MG63 (cell line): ENCODE measurements at regions not wholly inside any gene's neighbourhood (a gene's known extent, or its start where the extent isn't known, plus 50 kb on each side); places are given as distances from the start of the nearest gene placed in this dataset.
"Not testable (repeated sequence)": the region's sequence is repeated elsewhere in the genome, so short reads cannot be mapped to it uniquely, and the experiment has no call there.

ENCODE experiments used
- DNase-seq: peaks from one replicate; pipeline ENCODE4 v3.0.0-alpha.2; 2020
- H3K27me3 ChIP-seq: fragments of 250-450 bp; sonication (Bioruptor Pico); 2 replicates; pipeline ENCODE4 v1.5.1; 2020; ENCODE audit warnings: mild to moderate bottlenecking, moderate library complexity
- H3K36me3 ChIP-seq: fragments of 250-450 bp; sonication (Bioruptor Pico); 2 replicates; pipeline ENCODE4 v1.5.1; 2020; ENCODE audit warnings: mild to moderate bottlenecking, moderate library complexity
- H3K4me3 ChIP-seq: fragments of 250-450 bp; sonication (Bioruptor Pico); 2 replicates; pipeline ENCODE4 v1.5.1; 2020; ENCODE audit warnings: mild to moderate bottlenecking, moderate library complexity
- H3K9me3 ChIP-seq: fragments of 250-450 bp; sonication (Bioruptor Pico); 2 replicates; pipeline ENCODE4 v1.5.1; 2020; ENCODE audit warnings: mild to moderate bottlenecking, moderate library complexity

GRCh38 chr5:121378559-121379359, 472.9 kb upstream of the FTMT start:
- no peak overlapping the region for H3K4me3 ChIP-seq
- H3K36me3 ChIP-seq: no peaks in the 10 kb centered on the region
- no peaks in the 10 kb centered on the region for H3K9me3 ChIP-seq
- H3K27me3 ChIP-seq: no peaks in the 10 kb centered on the region
- no peak for DNase-seq

- H3K36me3 ChIP-seq: no peaks in the 10 kb centered on the region
- DNase-seq: no peak
Measured at GRCh38 chr5:121380066-121380465, 471.6 kb upstream of the FTMT start.

GRCh38 chr5:121384359-121384758, 467.3 kb upstream of the FTMT start:
- DNase-seq: no peak
- H3K4me3 ChIP-seq: no peak overlapping the region
- no peaks in the 10 kb centered on the region for H3K36me3 ChIP-seq
- H3K9me3 ChIP-seq: no peaks in the 10 kb centered on the region
- no peaks in the 10 kb centered on the region for H3K27me3 ChIP-seq

More at GRCh38 chr5:121380066-121380465, 471.6 kb upstream of the FTMT start:
- no peaks in the 10 kb centered on the region for H3K9me3 ChIP-seq
- no peaks in the 10 kb centered on the region for H3K27me3 ChIP-seq
- H3K4me3 ChIP-seq: no peak overlapping the region

GRCh38 chr5:121386334-121386733, 465.3 kb upstream of the FTMT start:
- no peaks in the 10 kb centered on the region for H3K27me3 ChIP-seq
- no peak for DNase-seq
- no peaks in the 10 kb centered on the region for H3K36me3 ChIP-seq
- H3K4me3 ChIP-seq: no peak overlapping the region
- no peaks in the 10 kb centered on the region for H3K9me3 ChIP-seq

GRCh38 chr5:121396716-121397115, 455.0 kb upstream of the FTMT start:
- DNase-seq: no peak
- Histone ChIP-seq H3K9me3 (no peaks in the 10 kb centered on the region), H3K27me3 (no peaks in the 10 kb centered on the region)

GRCh38 chr5:121399879-121400278, 451.8 kb upstream of the FTMT start:
- no peak overlapping the region for H3K4me3 ChIP-seq
- no peak for DNase-seq
- no peaks in the 10 kb centered on the region for H3K27me3 ChIP-seq
- no peaks in the 10 kb centered on the region for H3K9me3 ChIP-seq
- H3K36me3 ChIP-seq: no peaks in the 10 kb centered on the region

More at GRCh38 chr5:121396716-121397115, 455.0 kb upstream of the FTMT start:
- no peaks in the 10 kb centered on the region for H3K36me3 ChIP-seq
- H3K4me3 ChIP-seq: no peak overlapping the region

GRCh38 chr5:121408778-121409177, 442.9 kb upstream of the FTMT start:
- no peak for DNase-seq
- Histone ChIP-seq H3K27me3 (no peaks in the 10 kb centered on the region), H3K9me3 (no peaks in the 10 kb centered on the region), H3K36me3 (no peaks in the 10 kb centered on the region), H3K4me3 (no peak overlapping the region)

- no peak for DNase-seq
- H3K36me3 ChIP-seq: no peaks in the 10 kb centered on the region
- no peaks in the 10 kb centered on the region for H3K27me3 ChIP-seq
- no peak overlapping the region for H3K4me3 ChIP-seq
- H3K9me3 ChIP-seq: no peaks in the 10 kb centered on the region
Measured at GRCh38 chr5:121415270-121415669, 436.4 kb upstream of the FTMT start.

- Histone ChIP-seq H3K9me3 (no peaks in the 10 kb centered on the region), H3K36me3 (no peaks in the 10 kb centered on the region), H3K27me3 (no peaks in the 10 kb centered on the region), H3K4me3 (no peak overlapping the region)
- no peak for DNase-seq
Measured at GRCh38 chr5:121421646-121422045, 430.0 kb upstream of the FTMT start.

- Histone ChIP-seq H3K36me3 (no peaks in the 10 kb centered on the region), H3K9me3 (no peaks in the 10 kb centered on the region), H3K4me3 (no peak overlapping the region), H3K27me3 (no peaks in the 10 kb centered on the region)
- no peak for DNase-seq
Measured at GRCh38 chr5:121424976-121425375, 426.7 kb upstream of the FTMT start.

- no peak for DNase-seq
- Histone ChIP-seq H3K27me3 (no peaks in the 10 kb centered on the region), H3K36me3 (no peaks in the 10 kb centered on the region), H3K4me3 (no peak overlapping the region), H3K9me3 (no peaks in the 10 kb centered on the region)
Measured at GRCh38 chr5:121426153-121426552, 425.5 kb upstream of the FTMT start.

GRCh38 chr5:121429761-121430160, 421.9 kb upstream of the FTMT start:
- Histone ChIP-seq H3K4me3 (no peak overlapping the region), H3K27me3 (no peaks in the 10 kb centered on the region), H3K36me3 (no peaks in the 10 kb centered on the region), H3K9me3 (no peaks in the 10 kb centered on the region)
- DNase-seq: no peak

GRCh38 chr5:121430538-121430937, 421.1 kb upstream of the FTMT start:
- H3K4me3 ChIP-seq: no peak overlapping the region
- DNase-seq: no peak
- H3K9me3 ChIP-seq: no peaks in the 10 kb centered on the region
- H3K36me3 ChIP-seq: no peaks in the 10 kb centered on the region
- no peaks in the 10 kb centered on the region for H3K27me3 ChIP-seq

- Histone ChIP-seq H3K27me3 (no peaks in the 10 kb centered on the region), H3K9me3 (0 out of 2 replicates have a peak, but pooled peaks cover 1% of the 10 kb centered on the region), H3K4me3 (no peak overlapping the region), H3K36me3 (no peaks in the 10 kb centered on the region)
- DNase-seq: no peak
Measured at GRCh38 chr5:121445511-121445910, 406.2 kb upstream of the FTMT start.

GRCh38 chr5:121462441-121462840, 389.2 kb upstream of the FTMT start:
- H3K4me3 ChIP-seq: no peak overlapping the region

GRCh38 chr5:121471222-121471621, 380.5 kb upstream of the FTMT start:
- H3K36me3 ChIP-seq, H3K4me3 ChIP-seq, H3K9me3 ChIP-seq, H3K27me3 ChIP-seq, DNase-seq: not testable (repeated sequence)

More at GRCh38 chr5:121462441-121462840, 389.2 kb upstream of the FTMT start:
- DNase-seq: no peak
- Histone ChIP-seq H3K9me3 (no peaks in the 10 kb centered on the region), H3K36me3 (no peaks in the 10 kb centered on the region), H3K27me3 (no peaks in the 10 kb centered on the region)

GRCh38 chr5:121478636-121479035, 373.0 kb upstream of the FTMT start:
- Histone ChIP-seq H3K36me3 (no peaks in the 10 kb centered on the region), H3K4me3 (no peak overlapping the region)

GRCh38 chr5:121479337-121479736, 372.3 kb upstream of the FTMT start:
- Histone ChIP-seq H3K4me3 (no peak overlapping the region), H3K9me3 (no peaks in the 10 kb centered on the region), H3K36me3 (no peaks in the 10 kb centered on the region), H3K27me3 (no peaks in the 10 kb centered on the region; the same call in 1 of the 2 replicates)
- no peak for DNase-seq

More at GRCh38 chr5:121478636-121479035, 373.0 kb upstream of the FTMT start:
- DNase-seq: no peak
- Histone ChIP-seq H3K27me3 (no peaks in the 10 kb centered on the region; the same call in 1 of the 2 replicates), H3K9me3 (no peaks in the 10 kb centered on the region)
